Breast epithelium (tissue), 3 donors: ENCODE measurements at regions not wholly inside any gene's neighbourhood (a gene's known extent, or its start where the extent isn't known, plus 50 kb on each side); places are given as distances from the start of the nearest gene placed in this dataset.

ENCODE experiments used
- POLR2A ChIP-seq: fragments of 450-650 bp; IDR thresholded peaks from one replicate; pipeline ENCODE4 v1.6.1; 2016; ENCODE audit warnings: antibody characterized with exemption, mild to moderate bottlenecking, moderate library complexity
- TF ChIP-seq, protein P1 (sequence below), 3 donors: fragments of 450-650 bp; IDR thresholded peaks; one replicate each; pipeline ENCODE4 v1.5.1; 2016 to 2017; ENCODE audit warnings: antibody characterized with exemption in 3 of 3, mild to moderate bottlenecking in 3 of 3, moderate library complexity in 3 of 3

DNA sequence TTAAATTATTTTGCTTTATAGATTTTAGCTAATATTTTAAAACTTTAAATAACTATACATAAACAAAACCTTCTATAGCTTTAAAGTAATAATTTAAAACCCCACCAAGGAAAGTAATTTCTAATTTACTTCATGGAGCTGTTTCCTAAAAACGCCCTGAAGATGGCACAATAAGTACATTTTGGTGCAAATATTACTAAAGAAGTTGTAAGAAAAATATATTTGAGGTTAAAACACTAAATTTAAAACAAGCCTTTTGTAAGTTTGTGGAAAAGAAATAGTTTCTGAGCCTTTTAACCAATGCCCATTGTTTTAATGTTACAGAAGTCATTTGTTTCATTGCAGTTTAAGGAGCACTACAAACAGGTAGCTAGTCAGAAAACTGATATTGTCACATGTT, 137.4 kb upstream of the AGA start:
- TF ChIP-seq, protein P1, sequence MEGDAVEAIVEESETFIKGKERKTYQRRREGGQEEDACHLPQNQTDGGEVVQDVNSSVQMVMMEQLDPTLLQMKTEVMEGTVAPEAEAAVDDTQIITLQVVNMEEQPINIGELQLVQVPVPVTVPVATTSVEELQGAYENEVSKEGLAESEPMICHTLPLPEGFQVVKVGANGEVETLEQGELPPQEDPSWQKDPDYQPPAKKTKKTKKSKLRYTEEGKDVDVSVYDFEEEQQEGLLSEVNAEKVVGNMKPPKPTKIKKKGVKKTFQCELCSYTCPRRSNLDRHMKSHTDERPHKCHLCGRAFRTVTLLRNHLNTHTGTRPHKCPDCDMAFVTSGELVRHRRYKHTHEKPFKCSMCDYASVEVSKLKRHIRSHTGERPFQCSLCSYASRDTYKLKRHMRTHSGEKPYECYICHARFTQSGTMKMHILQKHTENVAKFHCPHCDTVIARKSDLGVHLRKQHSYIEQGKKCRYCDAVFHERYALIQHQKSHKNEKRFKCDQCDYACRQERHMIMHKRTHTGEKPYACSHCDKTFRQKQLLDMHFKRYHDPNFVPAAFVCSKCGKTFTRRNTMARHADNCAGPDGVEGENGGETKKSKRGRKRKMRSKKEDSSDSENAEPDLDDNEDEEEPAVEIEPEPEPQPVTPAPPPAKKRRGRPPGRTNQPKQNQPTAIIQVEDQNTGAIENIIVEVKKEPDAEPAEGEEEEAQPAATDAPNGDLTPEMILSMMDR (IDR thresholded peaks at IDR 0.05) = no peak
- TF ChIP-seq POLR2A = no peak
